SK-N-DZ (cell line): ENCODE measurements at regions not wholly inside any gene's neighbourhood (a gene's known extent, or its start where the extent isn't known, plus 50 kb on each side); places are given as distances from the start of the nearest gene placed in this dataset.

ENCODE experiments used
- DNase-seq: peaks from one replicate; pipeline ENCODE4 v3.0.0-alpha.2; 2015; ENCODE audit warnings: low spot score

DNA sequence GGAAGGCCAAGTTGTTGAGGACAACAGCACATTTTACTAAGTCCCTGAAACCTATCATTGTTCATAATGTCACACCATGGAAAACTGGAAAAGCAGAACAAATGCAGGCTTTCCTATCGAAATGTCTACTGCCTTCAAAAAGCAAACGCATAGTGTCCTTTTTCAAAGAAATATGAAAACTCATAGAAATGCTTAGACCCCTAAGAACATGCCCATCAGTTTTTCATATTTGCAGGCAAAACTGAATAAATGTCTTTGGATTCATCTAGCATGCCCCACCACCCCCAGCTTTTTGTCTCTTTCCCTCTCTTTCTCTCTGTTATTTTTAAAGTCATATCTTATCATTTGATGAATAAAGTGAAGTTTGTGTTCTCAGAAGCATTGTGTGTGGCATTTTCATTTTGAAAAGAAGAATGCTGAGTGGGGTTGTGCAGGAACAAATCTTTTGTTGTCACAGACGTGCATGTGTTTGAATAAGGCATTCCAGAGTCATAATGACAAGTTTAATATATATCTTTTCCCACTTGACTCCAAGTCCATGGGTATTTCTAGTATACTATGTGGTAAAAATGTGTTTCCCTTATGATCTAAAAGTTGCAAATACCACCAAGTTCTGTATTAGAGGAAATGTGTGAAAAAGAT is 2180.0 kb upstream of the PIK3C3 start:
- no peak for DNase-seq

DNA sequence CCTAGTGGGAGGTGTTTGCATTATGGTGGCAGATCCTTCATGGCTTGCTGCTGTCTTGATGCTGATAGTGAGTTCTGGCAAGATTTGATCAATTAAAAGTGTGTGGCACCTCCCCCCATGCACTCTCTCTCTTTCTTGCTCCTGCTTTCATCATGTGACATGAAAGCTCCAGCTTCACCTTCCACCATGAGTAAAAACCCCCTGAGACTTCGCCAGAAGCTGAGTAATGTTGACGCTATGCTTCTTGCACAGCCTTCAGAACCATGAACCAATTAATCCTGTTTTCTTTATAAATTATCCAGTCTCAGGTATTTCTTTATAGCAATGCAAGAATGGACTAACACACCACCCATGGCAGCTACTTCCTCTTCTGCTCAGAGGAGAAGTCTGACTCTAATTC is 2181.4 kb upstream of the PIK3C3 start:
- no peak for DNase-seq

DNA sequence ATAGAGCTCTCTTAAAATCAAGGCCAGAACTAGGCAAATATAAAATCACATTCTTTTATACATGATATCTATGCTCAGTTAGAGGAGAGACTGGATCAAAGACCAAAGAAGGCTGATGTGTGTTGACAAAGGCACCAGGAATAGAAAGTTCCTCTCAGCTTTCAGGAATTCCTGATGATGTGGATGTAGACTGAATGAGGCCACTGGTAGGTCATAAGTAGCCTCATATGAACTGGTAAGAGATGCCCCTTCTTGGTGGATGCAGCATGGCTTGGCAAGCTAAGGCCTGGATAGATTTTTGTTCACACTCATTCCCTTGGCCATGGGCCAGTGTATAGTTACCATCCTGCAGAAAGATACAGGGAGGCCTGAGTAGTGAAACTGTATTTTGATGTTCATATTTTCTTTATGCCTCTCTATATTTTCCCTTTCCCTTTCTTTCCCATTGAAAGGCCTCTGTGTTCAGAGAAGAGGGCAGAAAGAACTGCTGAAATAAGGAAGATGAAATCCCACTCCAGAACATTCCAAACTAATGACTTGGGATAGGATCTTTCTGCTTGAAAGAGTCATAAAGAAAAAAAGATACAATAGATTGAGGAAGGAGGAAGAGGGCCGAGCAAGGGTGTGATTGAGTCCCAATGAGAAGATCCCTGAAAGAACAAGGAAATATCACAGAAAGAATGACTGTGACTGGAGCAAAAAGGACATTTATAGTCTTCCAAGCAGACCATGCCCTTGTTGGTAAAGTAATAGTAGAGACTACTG is 2182.7 kb upstream of the PIK3C3 start:
- DNase-seq = no peak

DNA sequence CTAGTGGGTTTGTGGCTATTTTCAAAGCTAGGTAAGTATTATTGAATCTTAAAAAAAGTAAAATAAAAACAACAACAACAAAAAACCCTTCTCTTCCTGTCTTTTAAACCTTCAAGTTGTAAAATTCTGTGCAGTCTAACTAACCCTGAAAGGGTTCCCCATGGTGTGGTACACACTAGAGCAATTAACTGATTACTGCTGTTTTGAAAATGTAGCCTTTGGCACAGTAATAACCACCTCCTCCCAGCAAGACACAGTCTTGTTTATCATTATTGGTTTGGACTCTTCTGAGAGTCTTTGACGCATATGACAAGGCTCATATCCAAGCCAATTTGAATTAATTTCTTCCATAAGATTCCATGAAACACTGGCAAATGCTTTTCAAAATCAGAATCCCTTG is 2184.6 kb upstream of the PIK3C3 start:
- no peak for DNase-seq

DNA sequence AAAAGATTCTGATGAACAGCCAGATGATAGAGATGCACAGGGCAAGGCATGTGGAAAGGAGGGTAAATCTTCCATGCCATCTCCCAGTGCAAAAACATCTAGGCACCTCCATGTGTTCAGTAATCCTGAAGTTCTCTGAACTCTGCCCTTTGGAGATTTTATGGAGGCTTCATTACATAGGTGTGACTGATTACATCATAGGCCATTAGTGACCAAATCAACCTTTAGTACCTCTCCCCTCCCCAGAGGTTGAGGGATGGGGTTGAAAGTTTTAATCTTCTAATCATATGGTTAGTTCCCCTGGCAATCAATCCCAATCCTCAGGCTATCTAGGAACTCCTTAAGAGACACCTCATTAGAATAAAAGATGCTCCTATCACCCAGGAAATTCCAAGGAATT is 2190.2 kb upstream of the PIK3C3 start:
- DNase-seq = no peak

DNA sequence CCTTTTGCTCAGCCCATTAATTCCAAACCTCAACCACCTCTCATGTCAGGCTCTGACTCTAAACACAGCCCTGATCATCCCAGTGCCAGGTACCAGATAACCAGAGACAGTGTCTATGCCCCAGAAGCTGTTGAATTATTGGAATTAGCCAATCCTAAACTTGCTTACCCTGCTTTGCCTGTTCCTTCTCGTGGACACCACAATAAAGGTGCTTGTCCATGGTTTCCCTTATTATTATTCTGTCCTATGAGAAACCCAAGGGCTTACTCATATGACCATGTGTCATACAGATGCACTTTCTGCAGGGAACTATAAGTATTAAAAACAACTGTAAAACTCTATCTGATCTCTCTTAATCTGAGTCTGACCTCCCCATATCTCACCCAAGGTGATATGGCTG is 2193.8 kb upstream of the PIK3C3 start:
- DNase-seq = no peak

DNA sequence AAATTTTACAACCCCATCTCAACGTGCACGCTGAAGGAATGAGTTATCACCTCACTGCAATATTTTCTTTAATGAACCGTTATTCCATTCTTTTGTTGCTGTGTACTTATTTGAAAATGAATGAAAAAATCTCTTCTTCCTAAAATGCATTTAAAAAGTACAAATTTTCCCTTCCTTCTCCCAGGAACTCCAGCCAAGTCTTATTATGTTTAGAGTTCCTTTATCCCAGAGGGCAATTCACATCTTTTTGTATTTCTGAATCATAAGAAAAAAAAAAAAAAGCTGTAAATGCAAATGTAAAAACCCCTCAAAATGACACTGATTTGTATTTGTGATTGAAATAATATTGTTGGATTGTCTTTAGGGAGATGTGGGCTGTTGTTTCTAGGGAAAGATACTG is 2194.3 kb upstream of the CELF4 start:
- DNase-seq = no peak

DNA sequence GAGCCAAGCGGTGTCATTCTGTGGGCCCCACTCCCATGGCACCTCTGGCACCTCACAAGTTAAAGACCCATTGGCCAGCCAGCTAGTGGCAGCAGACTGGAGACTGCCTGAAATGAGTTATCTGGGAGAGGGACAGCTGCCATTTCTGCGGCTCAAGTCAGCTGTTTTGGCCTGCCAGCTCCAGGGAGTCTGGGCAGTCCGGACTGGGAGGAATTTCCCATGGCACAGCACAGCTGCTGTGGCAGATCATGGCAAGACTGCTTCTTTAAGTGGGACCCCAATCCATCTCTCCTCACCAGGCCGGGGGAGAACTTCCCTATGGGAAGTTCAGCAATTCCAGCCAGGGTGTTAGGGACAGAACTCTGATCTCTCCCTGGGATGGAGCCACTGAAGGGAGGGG is 2187.6 kb upstream of the CELF4 start:
- DNase-seq = no peak

DNA sequence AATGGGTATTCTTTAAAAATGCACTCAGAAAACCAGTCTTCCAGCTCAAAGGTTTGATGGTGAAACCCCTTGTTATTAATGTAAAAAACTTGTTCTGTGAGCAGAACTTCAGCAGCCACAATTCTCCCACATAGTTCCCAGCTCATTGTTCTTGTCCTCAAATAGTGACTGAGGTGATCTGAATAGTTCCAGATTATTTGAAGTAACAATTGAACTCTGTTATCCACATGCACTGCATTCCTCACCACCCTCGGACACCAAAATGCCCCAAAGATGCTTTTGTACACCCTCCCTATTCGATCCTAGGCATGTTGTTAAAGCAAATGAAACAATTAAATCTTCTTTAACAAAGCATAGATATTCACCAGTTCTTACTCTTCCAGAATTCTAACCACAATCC is 2186.8 kb upstream of the CELF4 start:
- no peak for DNase-seq

DNA sequence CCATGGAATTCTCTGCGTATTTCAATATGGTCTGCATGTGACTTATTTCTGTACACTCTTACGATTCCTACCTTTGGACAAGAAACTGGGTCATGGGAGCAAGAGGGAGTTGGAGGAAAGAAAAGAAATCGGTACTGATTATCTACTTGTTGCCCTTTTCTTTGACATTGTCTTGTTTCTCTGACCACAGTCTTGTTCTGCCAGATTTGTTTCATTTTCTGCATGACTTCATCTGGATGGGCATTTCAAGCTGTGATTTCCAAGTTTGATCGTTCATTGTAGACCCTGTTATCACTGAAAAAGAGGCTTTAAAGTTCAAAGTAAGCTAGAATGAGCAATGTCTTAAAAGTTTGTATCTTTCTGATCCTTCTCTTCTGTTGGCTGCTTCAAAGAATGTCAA is 2186.3 kb upstream of the CELF4 start:
- no peak for DNase-seq

DNA sequence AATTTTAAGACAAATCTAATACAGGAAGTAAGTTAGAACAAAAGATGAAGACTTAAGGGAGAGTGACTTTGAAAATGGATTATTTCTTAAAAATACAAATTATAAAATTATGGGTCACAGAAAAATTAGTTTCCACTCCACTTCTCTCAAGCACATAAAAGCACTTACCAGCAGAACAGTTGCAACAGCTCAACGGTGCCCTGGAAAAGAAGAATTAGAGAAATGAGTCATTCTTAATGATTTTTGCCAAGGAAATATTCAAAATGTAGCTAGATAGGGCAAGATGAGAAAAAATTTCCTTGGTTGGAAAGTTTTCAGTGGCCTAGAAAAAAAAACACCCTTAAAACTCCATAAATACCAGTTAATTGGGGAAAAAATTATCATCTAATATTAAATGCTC is 2185.6 kb upstream of the CELF4 start:
- no peak for DNase-seq

DNA sequence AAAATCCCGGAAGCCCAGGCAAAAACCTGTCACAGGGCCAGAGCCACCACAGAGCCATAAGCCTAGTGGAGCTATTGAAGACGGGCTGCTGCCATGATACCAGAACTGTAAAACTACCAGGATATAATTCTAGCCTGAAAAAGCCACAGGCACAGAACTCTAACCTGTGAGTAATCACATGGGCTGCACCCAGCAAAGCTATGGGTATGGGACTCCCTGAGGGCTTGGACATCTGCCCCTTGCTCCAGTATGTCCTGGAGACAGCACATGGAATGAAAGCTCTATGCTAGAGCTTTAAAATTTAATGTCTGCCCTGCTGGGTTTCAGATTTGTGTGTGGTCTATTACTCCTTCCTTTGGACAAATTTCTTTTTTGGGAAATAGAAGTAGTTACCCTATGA is 2183.6 kb upstream of the CELF4 start:
- no peak for DNase-seq

DNA sequence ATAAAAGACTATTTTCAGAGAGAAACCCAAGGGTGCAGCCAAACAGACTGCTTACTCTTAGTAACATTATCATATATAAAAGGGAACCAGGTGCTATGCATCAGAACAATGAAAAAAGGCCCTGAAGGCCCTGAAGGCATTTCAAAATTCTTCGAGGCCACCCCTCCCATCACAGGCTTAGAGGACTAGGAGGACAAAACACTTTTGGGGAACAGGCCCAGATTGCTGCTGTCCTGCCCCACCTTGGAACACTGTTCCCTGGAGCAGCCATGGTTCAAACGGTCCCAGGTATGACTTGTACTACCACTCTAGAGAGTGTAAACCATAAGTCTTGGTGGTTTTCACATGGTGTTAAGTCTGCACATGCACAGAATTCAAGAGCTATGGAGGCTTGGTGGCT is 2183.1 kb upstream of the CELF4 start:
- no peak for DNase-seq

DNA sequence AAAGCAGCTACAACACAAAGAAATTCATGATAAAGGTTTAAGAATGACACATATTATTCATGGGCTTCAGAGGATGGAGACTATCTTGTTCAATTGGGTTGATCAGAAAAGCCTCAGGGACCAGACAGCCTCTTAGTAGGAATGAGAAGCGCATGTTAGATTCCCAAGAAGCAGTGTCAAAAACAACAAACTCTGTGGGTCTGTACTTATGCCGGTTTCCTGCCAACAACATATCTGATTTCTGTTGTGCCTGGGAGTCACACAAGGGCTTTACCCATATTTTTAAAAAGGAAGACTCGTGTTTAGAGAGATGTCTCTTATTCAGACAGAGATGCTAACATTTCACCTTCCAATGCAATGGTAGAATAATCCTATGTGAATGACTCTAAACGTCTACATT is 2180.6 kb upstream of the CELF4 start:
- no peak for DNase-seq

DNA sequence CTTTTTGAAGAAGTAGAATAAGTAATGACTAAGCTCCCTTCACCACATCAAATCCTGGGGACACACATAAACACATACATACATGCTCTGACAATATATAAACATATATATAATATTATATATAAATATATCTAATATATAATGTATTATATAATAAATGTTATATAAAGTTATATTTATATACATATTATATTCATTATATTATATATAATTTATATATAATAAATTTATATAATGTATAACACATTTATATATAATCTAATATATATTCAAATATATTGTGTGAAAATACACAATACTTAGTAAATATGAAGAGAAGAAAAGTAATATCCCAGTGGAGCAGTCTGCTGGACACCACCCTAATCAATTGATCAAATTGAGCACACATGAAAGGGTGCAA is 2177.9 kb upstream of the CELF4 start:
- no peak for DNase-seq

DNA sequence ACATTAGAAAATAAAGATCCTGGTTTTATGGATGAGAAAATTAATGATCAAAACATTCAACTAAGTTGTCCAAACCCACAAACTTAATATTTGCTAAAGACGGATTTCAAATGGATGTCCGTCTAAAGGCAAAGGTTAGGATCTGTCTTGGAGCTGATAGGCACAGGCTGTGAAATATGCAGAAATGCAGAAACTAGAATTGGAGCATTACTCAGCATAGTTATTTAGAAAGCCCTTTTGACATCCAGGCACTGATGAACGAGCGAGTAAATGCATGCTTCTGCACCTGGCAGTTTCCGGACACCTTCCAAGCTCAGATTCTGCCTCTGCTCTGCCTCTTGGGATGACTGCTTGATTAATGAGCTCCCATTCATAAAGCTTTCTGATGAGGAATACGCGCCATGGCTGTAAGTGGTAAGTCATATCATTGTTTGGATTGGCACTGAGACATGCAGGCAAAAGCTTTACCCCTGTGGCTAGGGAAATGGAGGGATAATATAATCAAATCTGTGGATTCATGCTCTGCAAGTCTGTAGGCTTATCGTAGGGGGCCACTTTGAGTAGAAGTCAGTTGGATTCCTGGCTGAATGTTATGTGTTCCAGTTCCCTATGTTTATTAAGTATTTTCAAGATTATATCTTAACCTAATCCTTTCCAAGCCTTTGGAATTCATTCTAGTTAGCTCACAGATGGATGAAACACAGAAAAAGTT is 2176.3 kb upstream of the CELF4 start:
- DNase-seq = peak; percentile 74

DNA sequence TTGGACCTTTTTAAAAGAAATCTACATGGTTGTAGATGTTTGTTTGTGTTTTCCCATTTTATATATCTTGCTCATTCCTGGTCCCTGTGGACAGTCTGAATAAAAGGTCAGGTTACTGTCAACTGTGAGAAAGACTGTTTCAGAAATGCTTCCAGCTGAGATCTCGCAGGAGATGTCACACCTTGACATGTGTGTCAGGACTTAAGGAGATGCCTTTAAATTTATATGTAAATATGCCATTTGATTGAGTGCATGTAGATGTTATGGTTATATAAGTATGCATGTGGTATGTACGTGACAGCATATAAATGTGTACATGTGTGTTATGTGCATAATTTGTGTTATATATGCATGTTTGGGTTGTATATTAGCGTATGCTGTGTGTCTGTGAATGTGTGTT is 2172.3 kb upstream of the CELF4 start:
- DNase-seq = no peak

DNA sequence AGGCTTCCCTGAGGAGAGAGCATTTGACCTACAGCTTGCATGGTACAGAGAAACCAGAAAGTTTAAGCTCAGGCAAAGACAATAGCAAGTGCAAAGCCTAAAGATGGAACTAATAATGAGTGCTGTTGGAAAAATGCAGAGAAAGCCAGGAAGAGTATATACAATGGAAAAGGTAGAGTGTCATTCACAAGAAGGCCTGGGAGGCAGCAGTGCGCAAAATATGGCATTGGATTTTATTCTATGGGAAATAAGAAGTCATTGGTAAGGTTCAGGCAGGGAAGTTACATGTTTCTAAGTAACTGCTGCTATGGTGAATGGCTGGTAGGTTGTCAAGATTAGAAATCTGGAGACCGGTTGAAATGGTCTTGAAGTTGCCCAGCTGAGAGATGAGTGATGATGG is 2167.3 kb upstream of the CELF4 start:
- DNase-seq = no peak

DNA sequence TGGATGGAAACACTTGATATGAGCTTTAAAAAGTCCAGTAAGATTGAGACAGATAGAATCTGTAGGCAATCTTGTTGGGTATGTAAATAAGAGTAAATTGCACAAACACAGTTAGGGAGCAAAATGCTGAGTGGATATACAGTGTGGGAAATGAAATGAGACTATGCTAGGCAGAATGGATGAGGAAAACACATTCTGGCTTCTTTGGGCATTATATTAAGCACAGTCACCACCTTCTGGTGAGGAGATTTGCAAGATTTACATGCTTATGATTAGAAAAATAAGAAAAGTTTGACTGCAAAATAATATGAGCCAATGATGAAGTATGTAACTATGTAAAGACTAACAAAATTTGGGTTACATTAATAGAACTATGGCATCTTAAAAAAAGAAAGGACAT is 2165.0 kb upstream of the CELF4 start:
- no peak for DNase-seq

DNA sequence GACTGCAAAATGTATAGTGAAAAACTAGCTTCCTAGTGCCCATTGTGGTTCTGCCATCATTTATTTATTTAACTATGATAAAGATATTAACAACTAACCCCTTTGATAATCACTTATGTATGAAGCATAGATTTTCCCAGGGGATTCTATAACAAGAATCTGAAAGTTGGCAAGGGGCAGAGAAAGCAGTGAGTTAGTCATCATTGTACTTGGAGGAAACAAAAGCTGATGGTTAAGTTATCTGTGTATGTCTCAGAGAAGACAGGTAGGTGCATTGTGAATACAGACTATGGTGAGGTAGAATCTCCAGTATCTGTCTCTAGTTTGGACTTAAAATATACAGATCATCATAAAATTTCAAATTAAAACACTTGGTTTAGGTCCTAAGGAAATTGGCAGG is 2159.1 kb upstream of the CELF4 start:
- DNase-seq = no peak

DNA sequence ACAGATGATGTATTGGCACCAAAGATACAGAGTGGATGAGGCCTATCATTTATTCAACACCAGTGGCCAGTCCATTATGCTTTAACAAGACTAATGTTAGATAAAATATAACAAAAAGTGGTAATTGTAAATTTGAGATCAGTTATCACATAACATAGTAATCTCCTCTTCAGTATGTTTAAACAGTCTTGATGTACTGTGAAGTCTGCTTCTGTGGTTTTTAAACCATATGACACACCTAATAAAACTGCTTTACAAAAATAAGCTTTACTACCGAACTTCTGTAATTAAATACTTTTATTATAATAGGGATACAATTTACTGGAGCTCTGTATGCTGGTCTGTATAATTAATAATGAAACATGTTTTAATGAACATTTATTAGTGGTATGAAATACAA is 2156.1 kb upstream of the CELF4 start:
- no peak for DNase-seq

DNA sequence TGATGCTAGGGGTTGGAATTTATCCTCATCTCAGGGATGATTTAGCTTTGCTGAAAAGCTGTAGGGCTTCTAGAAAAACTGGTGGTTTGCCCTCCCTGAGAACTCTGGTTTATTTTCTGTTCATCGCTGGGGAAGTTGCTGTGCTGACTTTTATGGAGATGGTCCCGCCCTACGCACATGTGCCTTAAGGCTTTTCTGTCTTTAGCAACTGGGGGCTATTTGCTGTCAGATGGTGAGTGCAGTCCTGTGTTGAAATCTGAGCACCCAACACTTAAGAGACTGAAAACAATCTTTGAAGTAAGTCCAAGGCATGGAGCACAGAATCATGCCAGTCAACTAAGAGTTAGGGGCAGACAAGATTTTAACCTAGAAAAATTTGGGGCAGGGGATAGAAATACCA is 2148.4 kb upstream of the CELF4 start:
- DNase-seq = no peak

DNA sequence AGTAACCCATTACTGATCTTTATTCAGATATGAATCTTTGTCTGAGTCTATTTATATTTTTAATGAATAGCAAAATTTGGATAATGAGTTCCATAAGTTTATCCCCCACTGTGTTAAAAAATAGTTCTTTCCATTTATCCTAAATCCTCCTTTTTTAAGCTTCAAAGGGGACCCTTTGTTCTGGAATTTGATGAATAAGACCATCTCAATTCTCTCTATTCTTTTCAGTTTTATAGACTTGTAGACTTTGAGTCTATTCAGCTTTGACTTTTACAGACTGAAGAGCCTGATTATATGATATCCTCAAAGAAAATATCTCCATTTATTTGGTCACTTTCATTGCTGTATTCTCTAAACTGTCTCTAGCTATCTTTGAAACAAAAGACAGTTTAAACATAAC is 2146.1 kb upstream of the CELF4 start:
- DNase-seq = no peak
